Neural cell (in vitro differentiated cells): ENCODE measurements at regions not wholly inside any gene's neighbourhood (a gene's known extent, or its start where the extent isn't known, plus 50 kb on each side); places are given as distances from the start of the nearest gene placed in this dataset.

ENCODE experiments used
- H2AFZ ChIP-seq: fragments of 200-600, 300-800 bp; sonication (generic), shearing (Covaris generic); 2 replicates; pipeline ENCODE4 v1.6.0; 2014; ENCODE audit warnings: low read depth, mild to moderate bottlenecking, antibody characterized with exemption, low read length, moderate library complexity
- H3F3A ChIP-seq: fragments of 200-600 bp; shearing (Covaris generic); 2 replicates; pipeline ENCODE4 v1.6.1; 2016; ENCODE audit warnings: mild to moderate bottlenecking, moderate library complexity, mixed read lengths, antibody characterized with exemption, low read length; ENCODE audit not compliant: insufficient read depth, poor library complexity, severe bottlenecking
- H3K27ac ChIP-seq: fragments of 200-600, 300-800 bp; sonication (generic), shearing (Covaris generic); 2 replicates; pipeline ENCODE4 v1.5.1; 2014; ENCODE audit warnings: mild to moderate bottlenecking, low read length, moderate library complexity
- H3K27me3 ChIP-seq: fragments of 300-800, 200-600 bp; sonication (generic), shearing (Covaris generic); 2 replicates; pipeline ENCODE4 v1.6.0; 2014; ENCODE audit warnings: mild to moderate bottlenecking, low read depth, low read length, moderate library complexity; ENCODE audit not compliant: insufficient read depth
- H3K36me3 ChIP-seq: fragments of 300-800, 200-600 bp; sonication (generic), shearing (Covaris generic); 2 replicates; pipeline ENCODE4 v1.5.1; 2014; ENCODE audit warnings: mild to moderate bottlenecking, antibody characterized with exemption, low read length, moderate library complexity; ENCODE audit not compliant: insufficient read depth
- H3K4me2 ChIP-seq: fragments of 300-800, 200-600 bp; sonication (generic), shearing (Covaris generic); 2 replicates; pipeline ENCODE4 v1.6.0; 2014; ENCODE audit warnings: mild to moderate bottlenecking, low read length
- H3K4me3 ChIP-seq: fragments of 300-800, 200-600 bp; sonication (generic), shearing (Covaris generic); 2 replicates; pipeline ENCODE4 v1.5.1; 2014; ENCODE audit warnings: mild to moderate bottlenecking, low read length, moderate library complexity
- H3K79me2 ChIP-seq: fragments of 200-600 bp; shearing (Covaris generic); replicated peaks from 2 replicates; pipeline ENCODE4 v1.6.0; 2014; ENCODE audit warnings: mild to moderate bottlenecking, low read length, moderate library complexity; ENCODE audit not compliant: insufficient read depth
- H3K9ac ChIP-seq: fragments of 300-800, 200-600 bp; sonication (generic), shearing (Covaris generic); 2 replicates; pipeline ENCODE4 v1.6.1; 2016; ENCODE audit warnings: mild to moderate bottlenecking, low read length, mixed read lengths
- H3K9me2 ChIP-seq: fragments of 200-600 bp; shearing (Covaris generic); 2 replicates; pipeline ENCODE4 v1.6.1; 2016; ENCODE audit warnings: mild to moderate bottlenecking, low read length, mixed read lengths; ENCODE audit not compliant: insufficient read depth
- H3K9me3 ChIP-seq: fragments of 200-600, 300-800 bp; sonication (generic), shearing (Covaris generic); 2 replicates; pipeline ENCODE4 v1.6.1; 2016; ENCODE audit warnings: mild to moderate bottlenecking, mixed run types, low read length, moderate library complexity, mixed read lengths
- H4K20me1 ChIP-seq: fragments of 200-600 bp; shearing (Covaris generic); 2 replicates; pipeline ENCODE4 v1.6.1; 2016; ENCODE audit warnings: mild to moderate bottlenecking, mixed run types; ENCODE audit not compliant: insufficient read depth
- EP300 ChIP-seq: fragments of 450-650 bp; conservative IDR thresholded peaks from 2 replicates; pipeline ENCODE4 v1.6.1; 2014; ENCODE audit warnings: antibody characterized with exemption, mild to moderate bottlenecking, moderate library complexity; ENCODE audit not compliant: poor library complexity, severe bottlenecking
- EZH2 ChIP-seq: fragments of 200-600, 300-800 bp; shearing (Covaris generic), sonication (generic); IDR thresholded peaks from 2 replicates; pipeline ENCODE4 v1.6.1; 2014; ENCODE audit warnings: antibody characterized with exemption, low read length, borderline replicate concordance, mild to moderate bottlenecking; ENCODE audit not compliant: insufficient read depth, poor library complexity, severe bottlenecking
- MXI1 ChIP-seq: fragments of 450-650 bp; conservative IDR thresholded peaks from 2 replicates; pipeline ENCODE4 v1.6.1; 2014; ENCODE audit warnings: antibody characterized with exemption, mild to moderate bottlenecking; ENCODE audit not compliant: poor library complexity, severe bottlenecking
- POLR2AphosphoS5 ChIP-seq: IDR thresholded peaks from 2 replicates; pipeline ENCODE4 v1.6.1; 2012
- RAD21 ChIP-seq: fragments of 450-650 bp; conservative IDR thresholded peaks from 2 replicates; pipeline ENCODE4 v1.6.1; 2014; ENCODE audit warnings: antibody characterized with exemption, mild to moderate bottlenecking, moderate library complexity
- SMC3 ChIP-seq: fragments of 450-650 bp; conservative IDR thresholded peaks from 2 replicates; pipeline ENCODE4 v1.6.1; 2014; ENCODE audit warnings: antibody characterized with exemption, mild to moderate bottlenecking, moderate library complexity; ENCODE audit not compliant: poor library complexity
- TAF1 ChIP-seq: IDR thresholded peaks from 2 replicates; pipeline ENCODE4 v1.6.1; 2012; ENCODE audit warnings: low read depth
- TF ChIP-seq, protein P1 (sequence below): fragments of 450-650 bp; IDR thresholded peaks from 2 replicates; pipeline ENCODE4 v1.5.1; 2014; ENCODE audit warnings: antibody characterized with exemption, mild to moderate bottlenecking, moderate library complexity; ENCODE audit not compliant: poor library complexity, severe bottlenecking
- TF ChIP-seq, protein P2 (sequence below): IDR thresholded peaks from 2 replicates; pipeline ENCODE4 v1.6.1; 2012; ENCODE audit warnings: borderline replicate concordance

DNA sequence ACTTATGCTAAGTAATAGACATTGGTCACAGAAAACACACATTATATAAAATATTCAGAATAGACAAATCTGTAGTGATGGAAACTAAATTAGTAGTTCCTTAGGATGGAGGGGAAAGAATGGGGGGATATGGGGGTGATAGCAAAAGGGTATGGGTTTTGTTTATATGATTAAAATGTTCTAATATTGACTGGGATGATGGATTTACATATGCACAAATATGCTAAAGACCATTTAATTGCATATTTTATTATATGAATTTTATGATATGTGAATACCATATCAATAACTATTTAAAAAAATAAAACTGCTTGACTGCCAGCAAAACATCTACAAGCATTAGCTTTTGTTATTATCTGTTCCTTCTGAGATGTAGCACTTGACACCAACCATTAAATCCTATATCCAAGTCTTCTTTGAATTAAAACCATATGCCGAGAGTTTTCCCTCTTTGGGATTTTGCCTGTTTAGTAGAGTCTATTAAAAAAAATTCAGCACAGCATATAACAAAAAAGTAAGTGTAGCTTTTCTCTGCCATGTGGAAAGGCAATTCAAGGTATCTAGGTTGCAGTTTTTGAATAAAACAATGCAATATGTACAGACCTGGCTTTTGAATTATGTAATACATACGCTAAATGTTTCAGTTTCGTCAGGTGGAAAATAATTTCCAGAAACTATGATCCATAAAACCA is 2584.1 kb upstream of the PCDH20 start:
- H3K4me2 ChIP-seq = no peak overlapping the region
- H3K36me3 ChIP-seq = no peaks in the 10 kb centered on the region
- TF ChIP-seq MXI1 (no peak), POLR2AphosphoS5 (no peak), TAF1 (no peak), EP300 (no peak), RAD21 (no peak), EZH2 (no peak), SMC3 (no peak)
- TF ChIP-seq, protein P1, sequence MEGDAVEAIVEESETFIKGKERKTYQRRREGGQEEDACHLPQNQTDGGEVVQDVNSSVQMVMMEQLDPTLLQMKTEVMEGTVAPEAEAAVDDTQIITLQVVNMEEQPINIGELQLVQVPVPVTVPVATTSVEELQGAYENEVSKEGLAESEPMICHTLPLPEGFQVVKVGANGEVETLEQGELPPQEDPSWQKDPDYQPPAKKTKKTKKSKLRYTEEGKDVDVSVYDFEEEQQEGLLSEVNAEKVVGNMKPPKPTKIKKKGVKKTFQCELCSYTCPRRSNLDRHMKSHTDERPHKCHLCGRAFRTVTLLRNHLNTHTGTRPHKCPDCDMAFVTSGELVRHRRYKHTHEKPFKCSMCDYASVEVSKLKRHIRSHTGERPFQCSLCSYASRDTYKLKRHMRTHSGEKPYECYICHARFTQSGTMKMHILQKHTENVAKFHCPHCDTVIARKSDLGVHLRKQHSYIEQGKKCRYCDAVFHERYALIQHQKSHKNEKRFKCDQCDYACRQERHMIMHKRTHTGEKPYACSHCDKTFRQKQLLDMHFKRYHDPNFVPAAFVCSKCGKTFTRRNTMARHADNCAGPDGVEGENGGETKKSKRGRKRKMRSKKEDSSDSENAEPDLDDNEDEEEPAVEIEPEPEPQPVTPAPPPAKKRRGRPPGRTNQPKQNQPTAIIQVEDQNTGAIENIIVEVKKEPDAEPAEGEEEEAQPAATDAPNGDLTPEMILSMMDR = no peak
- TF ChIP-seq, protein P2, sequence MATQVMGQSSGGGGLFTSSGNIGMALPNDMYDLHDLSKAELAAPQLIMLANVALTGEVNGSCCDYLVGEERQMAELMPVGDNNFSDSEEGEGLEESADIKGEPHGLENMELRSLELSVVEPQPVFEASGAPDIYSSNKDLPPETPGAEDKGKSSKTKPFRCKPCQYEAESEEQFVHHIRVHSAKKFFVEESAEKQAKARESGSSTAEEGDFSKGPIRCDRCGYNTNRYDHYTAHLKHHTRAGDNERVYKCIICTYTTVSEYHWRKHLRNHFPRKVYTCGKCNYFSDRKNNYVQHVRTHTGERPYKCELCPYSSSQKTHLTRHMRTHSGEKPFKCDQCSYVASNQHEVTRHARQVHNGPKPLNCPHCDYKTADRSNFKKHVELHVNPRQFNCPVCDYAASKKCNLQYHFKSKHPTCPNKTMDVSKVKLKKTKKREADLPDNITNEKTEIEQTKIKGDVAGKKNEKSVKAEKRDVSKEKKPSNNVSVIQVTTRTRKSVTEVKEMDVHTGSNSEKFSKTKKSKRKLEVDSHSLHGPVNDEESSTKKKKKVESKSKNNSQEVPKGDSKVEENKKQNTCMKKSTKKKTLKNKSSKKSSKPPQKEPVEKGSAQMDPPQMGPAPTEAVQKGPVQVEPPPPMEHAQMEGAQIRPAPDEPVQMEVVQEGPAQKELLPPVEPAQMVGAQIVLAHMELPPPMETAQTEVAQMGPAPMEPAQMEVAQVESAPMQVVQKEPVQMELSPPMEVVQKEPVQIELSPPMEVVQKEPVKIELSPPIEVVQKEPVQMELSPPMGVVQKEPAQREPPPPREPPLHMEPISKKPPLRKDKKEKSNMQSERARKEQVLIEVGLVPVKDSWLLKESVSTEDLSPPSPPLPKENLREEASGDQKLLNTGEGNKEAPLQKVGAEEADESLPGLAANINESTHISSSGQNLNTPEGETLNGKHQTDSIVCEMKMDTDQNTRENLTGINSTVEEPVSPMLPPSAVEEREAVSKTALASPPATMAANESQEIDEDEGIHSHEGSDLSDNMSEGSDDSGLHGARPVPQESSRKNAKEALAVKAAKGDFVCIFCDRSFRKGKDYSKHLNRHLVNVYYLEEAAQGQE = no peak
- no peaks in the 10 kb centered on the region for H3K9me2 ChIP-seq
- H3F3A ChIP-seq = no peaks in the 10 kb centered on the region
- no peaks in the 10 kb centered on the region for H3K79me2 ChIP-seq
- H3K27me3 ChIP-seq = no peaks in the 10 kb centered on the region
- H3K9ac ChIP-seq = no peak overlapping the region
- H3K9me3 ChIP-seq = no peaks in the 10 kb centered on the region
- H3K4me3 ChIP-seq = no peak overlapping the region
- H4K20me1 ChIP-seq = no peaks in the 10 kb centered on the region
- no peak overlapping the region for H2AFZ ChIP-seq
- no peak overlapping the region for H3K27ac ChIP-seq

DNA sequence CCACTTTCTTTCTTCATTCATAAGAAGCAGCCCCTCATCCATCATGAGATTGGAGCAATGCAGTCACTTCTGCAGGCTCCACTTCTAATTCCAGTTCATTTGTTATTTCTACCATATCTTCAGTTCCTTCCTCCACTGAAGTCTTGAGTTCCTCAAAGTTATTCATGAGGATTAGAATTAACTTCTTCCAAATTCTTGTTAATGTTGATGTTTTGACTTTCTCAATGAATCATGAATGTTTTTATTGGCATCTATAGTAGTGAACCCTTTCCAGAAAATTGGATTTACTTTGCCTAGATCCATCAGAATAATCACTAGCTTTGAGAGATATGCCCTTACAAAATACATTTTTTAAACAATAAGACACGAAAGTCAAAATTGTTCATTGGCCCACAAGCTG is 2567.7 kb upstream of the PCDH20 start:
- H3K9ac ChIP-seq = no peak overlapping the region
- no peak overlapping the region for H2AFZ ChIP-seq
- H3K27ac ChIP-seq = no peak overlapping the region
- no peak overlapping the region for H3K4me3 ChIP-seq
- no peaks in the 10 kb centered on the region for H4K20me1 ChIP-seq
- H3F3A ChIP-seq = no peaks in the 10 kb centered on the region
- H3K9me2 ChIP-seq = no peaks in the 10 kb centered on the region
- H3K79me2 ChIP-seq = no peaks in the 10 kb centered on the region
- no peak overlapping the region for H3K4me2 ChIP-seq
- no peaks in the 10 kb centered on the region for H3K9me3 ChIP-seq
- no peaks in the 10 kb centered on the region for H3K36me3 ChIP-seq
- no peaks in the 10 kb centered on the region for H3K27me3 ChIP-seq
- TF ChIP-seq, protein P1 = no peak
